ENCODE measurements at regions not wholly inside any gene's neighbourhood (a gene's known extent, or its start where the extent isn't known, plus 50 kb on each side); places are given as distances from the start of the nearest gene placed in this dataset.

- no peaks in the 10 kb centered on the region for H3K9me2 ChIP-seq (ENCODE audit: low read depth, low read length)
- H4K20me1 ChIP-seq (ENCODE audit: insufficient read depth, low read length): no peaks in the 10 kb centered on the region
- no peaks in the 10 kb centered on the region for H3K4me1 ChIP-seq (ENCODE audit: insufficient read depth, low read length, severe bottlenecking)
- no peak overlapping the region for H3K9ac ChIP-seq (ENCODE audit: low read length)
- H3F3A ChIP-seq (ENCODE audit: insufficient read depth, low read length): no peaks in the 10 kb centered on the region
- no peaks in the 10 kb centered on the region for H3K9me3 ChIP-seq (ENCODE audit: low read length)
- no peak overlapping the region for H2AFZ ChIP-seq (ENCODE audit: low read length)
- peaks cover 17% of the 10 kb centered on the region for H3K36me3 ChIP-seq (ENCODE audit: insufficient read depth, low read length)
- no peaks in the 10 kb centered on the region; the same call in 1 of the 2 replicates for H3K79me2 ChIP-seq (ENCODE audit: insufficient read depth, low read length)
- H3K4me3 ChIP-seq (ENCODE audit: low read depth, low read length, poor library complexity, severe bottlenecking): no peak overlapping the region
- H3K27ac ChIP-seq (ENCODE audit: low read depth, low read length, poor library complexity, severe bottlenecking): no peak overlapping the region
- no peak overlapping the region for H3K4me2 ChIP-seq (ENCODE audit: low read length)
- no peaks in the 10 kb centered on the region for H3K27me3 ChIP-seq (ENCODE audit: insufficient read depth, low read length)
- TF ChIP-seq EZH2 (IDR thresholded peaks at IDR 0.05; ENCODE audit: borderline replicate concordance, low read length) (no peak), CTCF (IDR thresholded peaks at IDR 0.05; ENCODE audit: low read length) (no peak)
Observed at GRCh38 chr14:71709076-71709475, 223.2 kb upstream of the RGS6 start.

- H3F3A ChIP-seq (ENCODE audit: insufficient read depth, low read length): no peaks in the 10 kb centered on the region
- H4K20me1 ChIP-seq (ENCODE audit: insufficient read depth, low read length): no peaks in the 10 kb centered on the region
- H3K4me1 ChIP-seq (ENCODE audit: insufficient read depth, low read length, severe bottlenecking): no peaks in the 10 kb centered on the region
- H3K4me2 ChIP-seq (ENCODE audit: low read length): no peak overlapping the region
- no peak for TF ChIP-seq CTCF (IDR thresholded peaks at IDR 0.05; ENCODE audit: low read length)
- no peak for TF ChIP-seq EZH2 (IDR thresholded peaks at IDR 0.05; ENCODE audit: borderline replicate concordance, low read length)
- no peak overlapping the region for H2AFZ ChIP-seq (ENCODE audit: low read length)
- H3K4me3 ChIP-seq (ENCODE audit: low read depth, low read length, poor library complexity, severe bottlenecking): no peak overlapping the region
- peaks cover 17% of the 10 kb centered on the region for H3K36me3 ChIP-seq (ENCODE audit: insufficient read depth, low read length)
- no peak overlapping the region for H3K27ac ChIP-seq (ENCODE audit: low read depth, low read length, poor library complexity, severe bottlenecking)
- H3K9me2 ChIP-seq (ENCODE audit: low read depth, low read length): no peaks in the 10 kb centered on the region
- no peaks in the 10 kb centered on the region for H3K27me3 ChIP-seq (ENCODE audit: insufficient read depth, low read length)
- H3K9ac ChIP-seq (ENCODE audit: low read length): no peak overlapping the region
- H3K9me3 ChIP-seq (ENCODE audit: low read length): no peaks in the 10 kb centered on the region
- H3K79me2 ChIP-seq (ENCODE audit: insufficient read depth, low read length): no peaks in the 10 kb centered on the region; the same call in 1 of the 2 replicates
Observed at GRCh38 chr14:71709987-71710386, 222.2 kb upstream of the RGS6 start.

- Histone ChIP-seq H4K20me1 (ENCODE audit: insufficient read depth, low read length) (no peaks in the 10 kb centered on the region), H3K9ac (ENCODE audit: low read length) (no peak overlapping the region), H3K36me3 (ENCODE audit: insufficient read depth, low read length) (peaks cover 17% of the 10 kb centered on the region), H3K4me1 (ENCODE audit: insufficient read depth, low read length, severe bottlenecking) (no peaks in the 10 kb centered on the region), H3K27me3 (ENCODE audit: insufficient read depth, low read length) (no peaks in the 10 kb centered on the region), H3K4me2 (ENCODE audit: low read length) (no peak overlapping the region), H3K27ac (ENCODE audit: low read depth, low read length, poor library complexity, severe bottlenecking) (no peak overlapping the region), H2AFZ (ENCODE audit: low read length) (no peak overlapping the region), H3F3A (ENCODE audit: insufficient read depth, low read length) (no peaks in the 10 kb centered on the region), H3K9me3 (ENCODE audit: low read length) (no peaks in the 10 kb centered on the region), H3K9me2 (ENCODE audit: low read depth, low read length) (no peaks in the 10 kb centered on the region), H3K79me2 (ENCODE audit: insufficient read depth, low read length) (no peaks in the 10 kb centered on the region; the same call in 1 of the 2 replicates), H3K4me3 (ENCODE audit: low read depth, low read length, poor library complexity, severe bottlenecking) (no peak overlapping the region)
- no peak for TF ChIP-seq CTCF (IDR thresholded peaks at IDR 0.05; ENCODE audit: low read length)
- TF ChIP-seq EZH2 (IDR thresholded peaks at IDR 0.05; ENCODE audit: borderline replicate concordance, low read length): no peak
Observed at GRCh38 chr14:71711125-71711524, 221.1 kb upstream of the RGS6 start.

Data from OCI-LY1 (cell line).